GM12891 (cell line): ENCODE measurements at regions not wholly inside any gene's neighbourhood (a gene's known extent, or its start where the extent isn't known, plus 50 kb on each side); places are given as distances from the start of the nearest gene placed in this dataset.

ENCODE experiments used
- PAX5 ChIP-seq: IDR thresholded peaks from 2 replicates; pipeline ENCODE4 v1.6.1; 2011; ENCODE audit warnings: low read length, moderate library complexity, mild to moderate bottlenecking; ENCODE audit not compliant: insufficient read depth, severe bottlenecking
- POLR2A ChIP-seq: IDR thresholded peaks from 2 replicates; pipeline ENCODE4 v1.6.1; 2011; ENCODE audit warnings: low read depth, low read length, control low read depth
- POLR2AphosphoS5 ChIP-seq: IDR thresholded peaks from 2 replicates; pipeline ENCODE4 v1.6.1; 2011; ENCODE audit warnings: low read depth, low read length, control low read depth
- POU2F2 ChIP-seq: IDR thresholded peaks from 2 replicates; pipeline ENCODE4 v1.6.1; 2011; ENCODE audit warnings: low read depth, mild to moderate bottlenecking, control low read depth, low read length, moderate library complexity
- TAF1 ChIP-seq: IDR thresholded peaks from 2 replicates; pipeline ENCODE4 v1.6.1; 2011; ENCODE audit warnings: low read depth, low read length, control low read depth

DNA sequence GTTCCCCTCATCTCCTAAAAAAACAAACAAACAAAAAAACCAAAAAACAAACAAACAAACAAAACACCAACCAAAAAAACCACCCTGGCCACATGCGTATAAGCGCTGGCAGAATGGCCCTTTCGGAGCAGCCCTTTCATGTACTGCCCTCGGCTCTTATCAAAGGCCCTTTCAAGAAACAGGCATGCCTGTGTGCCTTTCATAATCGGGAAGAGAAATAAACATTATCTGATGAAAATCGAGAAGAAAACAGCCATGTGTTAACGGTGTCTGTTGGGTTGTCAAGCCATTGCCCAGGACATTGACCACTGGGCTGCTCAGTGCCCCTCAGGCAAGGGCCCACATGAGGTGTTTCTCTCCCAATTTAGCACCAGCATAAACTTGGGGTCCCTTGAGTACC lies 68.3 kb downstream of the PJA1 start:
- TF ChIP-seq POLR2AphosphoS5 (no peak), POLR2A (no peak), TAF1 (no peak), POU2F2 (no peak), PAX5 (no peak)
